CD4-positive, alpha-beta memory T cell (primary cell): ENCODE measurements at regions not wholly inside any gene's neighbourhood (a gene's known extent, or its start where the extent isn't known, plus 50 kb on each side); places are given as distances from the start of the nearest gene placed in this dataset.
A peak's percentile ranks its signal among the peaks of the same experiment; 100 is the strongest.

Experiments
- CTCF ChIA-PET: fragments of 350-600 bp; sonication (Branson Sonifier 250); formaldehyde crosslinking; loops from one replicate; lab custom pipeline; 2021; ENCODE audit warnings: inconsistent platforms; ENCODE audit not compliant: partially characterized antibody; lab: Charles Lee
- POLR2A ChIA-PET: fragments of 350-600 bp; sonication (Branson Sonifier 250); formaldehyde crosslinking; loops from one replicate; lab custom pipeline; 2021; ENCODE audit not compliant: partially characterized antibody; lab: Charles Lee
- DNase-seq, 5 donors: peaks; one replicate each; pipeline versions ENCODE4 v3.0.0 to v3.0.0-alpha.2; 2020 to 2022; ENCODE audit warnings: mixed read lengths in 1 of 5
- H3K27ac ChIP-seq: one replicate; pipeline ENCODE4 v1.7.0; 2013; ENCODE audit warnings: low read depth, low read length
- H3K27me3 ChIP-seq: 2 replicates; pipeline ENCODE4 v1.7.0; 2013; ENCODE audit warnings: mild to moderate bottlenecking, low read length, moderate library complexity; ENCODE audit not compliant: insufficient read depth
- H3K36me3 ChIP-seq: 2 replicates; pipeline ENCODE4 v1.7.0; 2013; ENCODE audit warnings: mild to moderate bottlenecking, low read length, moderate library complexity; ENCODE audit not compliant: insufficient read depth
- H3K4me1 ChIP-seq: 2 replicates; pipeline ENCODE4 v1.7.0; 2013; ENCODE audit warnings: mild to moderate bottlenecking, low read length, moderate library complexity; ENCODE audit not compliant: insufficient read depth
- H3K4me3 ChIP-seq, 2 donors: one replicate each; pipeline ENCODE4 v1.7.0; 2013; ENCODE audit warnings: low read length in 2 of 2, mild to moderate bottlenecking in 1 of 2
- H3K9me3 ChIP-seq, 2 donors: one replicate each; pipeline ENCODE4 v1.7.0; 2013; ENCODE audit warnings: low read length in 2 of 2, control low read depth in 1 of 2; ENCODE audit not compliant: control insufficient read depth in 1 of 2
- H3K27ac Mint-ChIP-seq, 7 donors: one replicate each; pipeline ENCODE4 v1.8.0; 2020 to 2021; ENCODE audit warnings: mixed read lengths in 7 of 7, mild to moderate bottlenecking in 6 of 7, inconsistent platforms in 3 of 7, moderate library complexity in 3 of 7
- H3K27me3 Mint-ChIP-seq, 2 donors: one replicate each; pipeline ENCODE4 v1.8.0; 2020 to 2021; ENCODE audit warnings: mixed read lengths in 2 of 2
- H3K36me3 Mint-ChIP-seq, 2 donors: one replicate each; pipeline ENCODE4 v1.8.0; 2020 to 2021; ENCODE audit warnings: mixed read lengths in 2 of 2, inconsistent platforms in 1 of 2, mild to moderate bottlenecking in 1 of 2
- H3K4me1 Mint-ChIP-seq, 4 donors: one replicate each; pipeline ENCODE4 v1.8.0; 2020 to 2021; ENCODE audit warnings: mixed read lengths in 4 of 4, mild to moderate bottlenecking in 1 of 4
- H3K4me3 Mint-ChIP-seq, 8 donors: one replicate each; pipeline ENCODE4 v1.8.0; 2020 to 2021; ENCODE audit warnings: mixed read lengths in 8 of 8, mild to moderate bottlenecking in 7 of 8, moderate library complexity in 6 of 8, inconsistent platforms in 3 of 8
- H3K9me3 Mint-ChIP-seq, 8 donors: one replicate each; pipeline ENCODE4 v1.8.0; 2020 to 2021; ENCODE audit warnings: mixed read lengths in 8 of 8, mild to moderate bottlenecking in 5 of 8, inconsistent platforms in 3 of 8, moderate library complexity in 1 of 8
- intact Hi-C: fragments of 100-400 bp; cut with micrococcal nuclease; formaldehyde crosslinking; loops from one replicate; pipeline ENCODE4 v1.15.1; 2023

DNA sequence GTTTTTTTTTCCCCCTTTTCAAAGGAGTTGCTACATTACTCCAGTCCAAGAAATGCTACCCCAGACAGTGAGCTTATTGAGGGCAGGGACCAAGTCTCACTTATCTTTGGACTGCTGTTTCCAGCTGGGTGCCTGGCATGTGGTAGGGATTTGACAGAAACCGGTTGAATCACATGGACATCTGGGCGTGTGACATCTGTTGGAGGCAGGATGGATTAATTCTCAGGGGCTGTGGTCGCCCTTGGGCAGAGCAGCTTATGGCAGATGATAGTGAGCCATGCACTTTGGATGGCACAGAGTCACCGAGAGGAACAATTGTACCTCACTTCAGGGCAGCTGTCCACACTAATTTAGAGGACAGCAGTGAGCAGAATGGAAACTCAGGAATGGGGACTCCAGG, 254.6 kb upstream of the ID2 start:
- Mint-ChIP-seq H3K4me3 (peak overlapping the region in 1 of 8 donors; percentile 31), H3K9me3 (no peaks in the 10 kb centered on the region), H3K27ac (no peak overlapping the region), H3K27me3 (no peaks in the 10 kb centered on the region), H3K4me1 (peaks cover 13 to 43% (median 22%) of the 10 kb centered on the region in 4 donors), H3K36me3 (no peaks in the 10 kb centered on the region)
- ChIA-PET POLR2A (no interaction called here), CTCF (no interaction called here)
- peaks cover 19% of the 10 kb centered on the region for H3K4me1 ChIP-seq
- intact Hi-C loops: no loop called here
- no peak overlapping the region for H3K27ac ChIP-seq
- no peak for DNase-seq
- no peaks in the 10 kb centered on the region for H3K9me3 ChIP-seq
- H3K27me3 ChIP-seq: no peaks in the 10 kb centered on the region
- H3K36me3 ChIP-seq: no peaks in the 10 kb centered on the region
- no peak overlapping the region for H3K4me3 ChIP-seq

DNA sequence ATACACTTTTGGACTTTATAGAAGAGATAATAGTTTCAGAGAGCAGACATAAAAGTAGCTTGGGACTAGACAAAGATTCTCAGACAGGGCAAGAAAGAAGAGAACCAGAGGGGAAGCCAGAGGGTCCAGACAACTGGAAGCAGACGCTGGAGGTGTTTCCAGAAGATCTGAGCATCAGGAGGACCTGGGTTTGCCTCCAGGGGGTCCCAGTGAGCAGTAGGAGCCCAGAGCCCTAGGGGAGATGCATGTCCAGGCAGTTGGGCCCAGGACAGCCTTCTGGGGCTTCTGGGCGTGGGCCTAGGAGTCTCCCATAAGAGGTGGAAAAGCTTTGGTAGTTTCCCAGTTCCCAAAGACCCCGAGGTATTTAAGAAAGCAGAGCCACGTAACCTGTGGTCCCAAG, 251.2 kb upstream of the ID2 start:
- H3K36me3 ChIP-seq: no peaks in the 10 kb centered on the region
- Mint-ChIP-seq H3K4me3 (no peak overlapping the region), H3K9me3 (no peaks in the 10 kb centered on the region), H3K4me1 (peaks cover 19 to 48% (median 28%) of the 10 kb centered on the region in 4 donors), H3K36me3 (peaks cover 0 to 5% of the 10 kb centered on the region in 2 donors), H3K27ac (peak overlapping the region in 2 of 7 donors; percentile 9 to 59), H3K27me3 (no peaks in the 10 kb centered on the region)
- peaks cover 31% of the 10 kb centered on the region for H3K4me1 ChIP-seq
- H3K4me3 ChIP-seq: no peak overlapping the region
- intact Hi-C loops: no loop called here
- POLR2A ChIA-PET: interaction anchor here (0.5 kb wide), 1 partner anchor 115 kb away, joined by 3 read pairs; no protein-coding TSS in a partner anchor
- DNase-seq: no peak
- H3K27me3 ChIP-seq: no peaks in the 10 kb centered on the region
- H3K9me3 ChIP-seq: no peaks in the 10 kb centered on the region
- H3K27ac ChIP-seq: no peak overlapping the region
- CTCF ChIA-PET: interaction anchor here (0.5 to 1.2 kb wide), 2 partner anchors 45 to 309 kb away, joined by 3 read pairs; no protein-coding TSS in a partner anchor

DNA sequence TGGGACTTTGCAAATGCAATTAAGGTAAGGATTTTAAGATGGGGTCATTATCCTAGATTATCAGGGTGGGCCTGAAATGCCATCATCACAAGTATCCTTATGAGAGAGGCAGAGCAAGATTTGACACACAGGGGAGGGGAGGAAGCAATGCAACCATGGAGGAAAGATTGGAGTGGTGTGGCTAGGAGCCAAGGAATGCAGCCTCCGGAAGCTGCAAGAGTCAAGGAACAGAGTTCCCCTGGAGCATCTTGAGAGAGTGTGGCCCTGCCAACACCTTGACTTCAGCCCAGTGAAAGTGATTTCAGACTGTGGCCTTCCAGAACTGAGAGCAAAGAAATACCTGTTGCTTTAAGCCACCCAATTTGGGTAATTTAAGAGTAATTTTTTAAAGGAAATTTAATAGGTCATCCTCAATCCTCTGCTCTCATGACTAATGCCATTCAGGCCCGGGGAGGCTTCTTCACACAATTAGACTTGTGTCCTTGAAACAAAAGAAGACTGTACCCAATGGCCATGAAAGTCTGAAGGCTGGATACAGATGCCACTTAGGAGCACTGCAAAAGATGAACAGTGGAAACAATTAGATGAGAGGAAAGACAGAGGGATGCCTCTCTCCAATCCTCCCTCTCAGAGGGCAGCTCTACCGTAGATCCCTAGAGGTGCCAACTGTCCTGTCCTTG, 250.3 kb upstream of the ID2 start:
- no peaks in the 10 kb centered on the region for H3K27me3 ChIP-seq
- no peaks in the 10 kb centered on the region for H3K9me3 ChIP-seq
- H3K36me3 ChIP-seq: no peaks in the 10 kb centered on the region
- Mint-ChIP-seq H3K27ac (peak overlapping the region in 5 of 7 donors; percentile 2 to 54 (median 17)), H3K27me3 (no peaks in the 10 kb centered on the region), H3K36me3 (peaks cover 0 to 5% of the 10 kb centered on the region in 2 donors), H3K4me3 (peak overlapping the region in 1 of 8 donors; percentile 2), H3K9me3 (no peaks in the 10 kb centered on the region), H3K4me1 (peaks cover 13 to 39% (median 21%) of the 10 kb centered on the region in 4 donors)
- ChIA-PET CTCF (interaction anchor here (0.5 to 1.2 kb wide), 2 partner anchors 44 to 310 kb away, joined by 3 read pairs; no protein-coding TSS in a partner anchor), POLR2A (interaction anchor here (0.8 kb wide), 1 partner anchor 130 kb away, joined by 3 read pairs; no protein-coding TSS in a partner anchor)
- H3K27ac ChIP-seq: no peak overlapping the region
- peaks cover 23% of the 10 kb centered on the region for H3K4me1 ChIP-seq
- no peak for DNase-seq
- no peak overlapping the region for H3K4me3 ChIP-seq
- intact Hi-C loops: no loop called here

DNA sequence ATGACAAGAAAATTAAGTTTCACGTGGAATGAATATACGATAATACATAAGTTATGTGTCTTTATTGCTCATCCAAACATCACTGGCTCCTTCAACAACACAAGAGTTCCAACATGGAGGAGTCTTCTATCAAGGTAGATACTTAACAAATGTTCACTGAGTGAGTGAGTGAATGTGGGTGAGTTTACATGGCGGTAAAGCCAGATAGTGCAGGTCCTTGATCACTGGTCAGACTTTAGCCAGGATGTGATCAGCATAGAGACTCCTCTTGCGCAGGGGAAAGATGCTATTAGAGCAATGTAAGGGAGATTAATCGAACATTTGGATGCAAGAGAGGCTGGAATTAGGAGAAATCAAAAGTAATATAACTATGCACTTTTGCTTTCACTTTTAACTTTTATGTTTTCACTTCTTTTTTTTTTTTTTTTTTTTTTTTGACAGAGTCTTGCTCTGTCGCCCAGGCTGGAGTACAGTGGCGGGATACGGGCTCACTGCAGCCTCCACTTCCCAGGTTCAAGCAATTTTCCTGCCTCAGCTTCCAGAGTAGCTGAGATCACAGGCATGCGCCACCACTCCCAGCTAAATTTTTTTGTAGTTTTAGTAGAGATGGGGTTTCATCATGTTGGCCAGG, 249.0 kb upstream of the ID2 start:
- peak in 4 of 5 donors; percentile 17 to 35 (median 29) for DNase-seq
- H3K9me3 ChIP-seq: no peaks in the 10 kb centered on the region
- CTCF ChIA-PET: interaction anchor here (0.6 kb wide), 1 partner anchor 1514 kb away, joined by 4 read pairs; no protein-coding TSS in a partner anchor
- no peaks in the 10 kb centered on the region for H3K27me3 ChIP-seq
- H3K36me3 Mint-ChIP-seq: peaks cover 3 to 5% of the 10 kb centered on the region in 2 donors
- H3K4me3 ChIP-seq: peak overlapping the region in 1 of 2 donors; percentile 2
- peak overlapping the region; percentile 69 to 91 (median 85) for H3K27ac Mint-ChIP-seq
- H3K27ac ChIP-seq: no peak overlapping the region
- H3K4me1 ChIP-seq: peaks cover 17% of the 10 kb centered on the region
- no peaks in the 10 kb centered on the region for H3K27me3 Mint-ChIP-seq
- POLR2A ChIA-PET: interaction anchor here (0.6 to 1.3 kb wide), 5 partner anchors 39 to 706 kb away, joined by 3 to 5 read pairs (median 3); no protein-coding TSS in a partner anchor
- H3K4me3 Mint-ChIP-seq: peak overlapping the region; percentile 52 to 94 (median 82)
- H3K36me3 ChIP-seq: no peaks in the 10 kb centered on the region
- peaks cover 10 to 32% (median 15%) of the 10 kb centered on the region in 4 donors for H3K4me1 Mint-ChIP-seq
- no peaks in the 10 kb centered on the region for H3K9me3 Mint-ChIP-seq
- intact Hi-C loops: no loop called here

DNA sequence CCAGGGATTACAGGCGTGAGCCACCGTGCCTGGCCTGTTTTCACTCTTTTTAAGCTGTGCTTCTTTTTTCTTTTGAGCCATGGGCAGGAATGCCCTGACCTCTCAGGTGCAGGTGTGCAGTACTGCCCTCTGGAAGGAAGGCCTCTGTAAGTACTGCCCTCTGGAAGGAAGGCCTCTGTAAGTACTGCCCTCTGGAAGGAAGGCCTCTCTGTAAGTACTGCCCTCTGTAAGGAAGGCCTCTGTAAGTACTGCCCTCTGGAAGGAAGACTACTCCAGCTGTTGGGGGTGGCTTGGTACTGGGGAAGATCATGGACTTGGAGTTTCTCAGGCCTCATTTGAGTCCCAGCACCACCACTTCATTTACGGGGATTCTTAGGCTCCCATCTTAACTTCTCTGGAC, 248.5 kb upstream of the ID2 start:
- Histone ChIP-seq H3K36me3 (no peaks in the 10 kb centered on the region), H3K4me1 (peaks cover 18% of the 10 kb centered on the region), H3K27me3 (no peaks in the 10 kb centered on the region), H3K9me3 (no peaks in the 10 kb centered on the region), H3K4me3 (peak overlapping the region in 1 of 2 donors; percentile 2), H3K27ac (no peak overlapping the region)
- DNase-seq: no peak
- CTCF ChIA-PET: interaction anchor here (0.6 to 1.0 kb wide), 2 partner anchors 110 to 1515 kb away, joined by 3 to 4 read pairs; no protein-coding TSS in a partner anchor
- no peaks in the 10 kb centered on the region for H3K27me3 Mint-ChIP-seq
- H3K9me3 Mint-ChIP-seq: no peaks in the 10 kb centered on the region
- intact Hi-C loops: no loop called here
- peaks cover 3 to 6% of the 10 kb centered on the region in 2 donors for H3K36me3 Mint-ChIP-seq
- peaks cover 10 to 33% (median 16%) of the 10 kb centered on the region in 4 donors for H3K4me1 Mint-ChIP-seq
- H3K27ac Mint-ChIP-seq: peak overlapping the region in 6 of 7 donors; percentile 30 to 79 (median 66)
- POLR2A ChIA-PET: interaction anchor here (0.6 to 1.3 kb wide), 5 partner anchors 38 to 707 kb away, joined by 3 to 5 read pairs (median 3); no protein-coding TSS in a partner anchor
- H3K4me3 Mint-ChIP-seq: peak overlapping the region in 7 of 8 donors; percentile 14 to 87 (median 60)

GRCh38 chr2:8435608-8436007, 246.2 kb upstream of the ID2 start:
- Mint-ChIP-seq H3K27ac (no peak overlapping the region), H3K36me3 (peaks cover 5 to 20% of the 10 kb centered on the region in 2 donors), H3K9me3 (peaks cover 0 to 1% (median 0%) of the 10 kb centered on the region in 8 donors), H3K4me3 (no peak overlapping the region), H3K4me1 (peaks cover 13 to 39% (median 23%) of the 10 kb centered on the region in 4 donors), H3K27me3 (no peaks in the 10 kb centered on the region)
- no peak for DNase-seq
- ChIA-PET POLR2A (no interaction called here), CTCF (no interaction called here)
- Histone ChIP-seq H3K36me3 (no peaks in the 10 kb centered on the region), H3K4me1 (peaks cover 28% of the 10 kb centered on the region), H3K4me3 (no peak overlapping the region), H3K27ac (no peak overlapping the region), H3K27me3 (no peaks in the 10 kb centered on the region), H3K9me3 (no peaks in the 10 kb centered on the region)
- intact Hi-C loops: no loop called here

GRCh38 chr2:8436585-8436984, 245.3 kb upstream of the ID2 start:
- POLR2A ChIA-PET: no interaction called here

More at GRCh38 chr2:8436585-8436984, 245.3 kb upstream of the ID2 start:
- CTCF ChIA-PET: no interaction called here
- no peak overlapping the region for H3K4me3 ChIP-seq
- Mint-ChIP-seq H3K27ac (peak overlapping the region in 1 of 7 donors; percentile 53), H3K4me1 (peaks cover 15 to 38% (median 26%) of the 10 kb centered on the region in 4 donors), H3K27me3 (no peaks in the 10 kb centered on the region), H3K36me3 (peaks cover 5 to 20% of the 10 kb centered on the region in 2 donors), H3K9me3 (peaks cover 0 to 1% (median 0%) of the 10 kb centered on the region in 8 donors), H3K4me3 (no peak overlapping the region)
- no peak for DNase-seq
- intact Hi-C loops: no loop called here
- H3K4me1 ChIP-seq: peaks cover 28% of the 10 kb centered on the region
- H3K27me3 ChIP-seq: no peaks in the 10 kb centered on the region
- no peaks in the 10 kb centered on the region for H3K9me3 ChIP-seq
- H3K36me3 ChIP-seq: no peaks in the 10 kb centered on the region
- H3K27ac ChIP-seq: no peak overlapping the region
